Body of pancreas (tissue), 4 donors: ENCODE measurements at regions not wholly inside any gene's neighbourhood (a gene's known extent, or its start where the extent isn't known, plus 50 kb on each side); places are given as distances from the start of the nearest gene placed in this dataset.

ENCODE experiments used
- ATAC-seq: fragments of 150-250 bp; one replicate; pipeline ENCODE4 v1.9.1; 2016
- DNase-seq, 4 donors: peaks; one replicate each; pipeline ENCODE4 v3.0.0-alpha.2; 2019
- H3K27ac ChIP-seq, 4 donors: fragments of 200-600 bp; sonication (generic); 1 replicate in 3 of 4; 2 replicates in 1 of 4; pipeline versions ENCODE4 v1.5.1 to v1.6.1; 2016 to 2019; ENCODE audit warnings: mild to moderate bottlenecking in 1 of 4, mixed read lengths in 1 of 4, moderate library complexity in 1 of 4
- H3K27me3 ChIP-seq, 2 donors: fragments of 200-600 bp; sonication (generic); one replicate each; pipeline ENCODE4 v1.6.0; 2016; ENCODE audit warnings: mild to moderate bottlenecking in 1 of 2
- H3K36me3 ChIP-seq, 2 donors: fragments of 200-600 bp; sonication (generic); replicated peaks in 1 of 2; 2 replicates each; pipeline ENCODE4 v1.5.1; 2016; ENCODE audit warnings: low read depth in 2 of 2; ENCODE audit not compliant: insufficient read depth in 1 of 2
- H3K4me1 ChIP-seq: fragments of 200-600 bp; sonication (generic); one replicate; pipeline ENCODE4 v1.6.0; 2016
- H3K4me3 ChIP-seq, 2 donors: fragments of 200-600 bp; sonication (generic); 1 replicate in 1 of 2; 2 replicates in 1 of 2; pipeline ENCODE4 v1.5.1; 2016 to 2019
- H3K9me3 ChIP-seq, 3 donors: fragments of 200-600 bp; sonication (generic); 1 replicate in 2 of 3; 2 replicates in 1 of 3; pipeline ENCODE4 v1.5.1; 2016
- CTCF ChIP-seq, 7 experiments: fragments of 450-650 bp in 4 of 7; fragments of 200-600 bp in 3 of 7; sonication (generic) in 3 of 7; IDR thresholded peaks; one replicate each; pipeline ENCODE4 v1.5.1; 2016 to 2019; ENCODE audit warnings: antibody characterized with exemption in 7 of 7
- POLR2A ChIP-seq, 3 donors: fragments of 450-650 bp; IDR thresholded peaks; one replicate each; pipeline ENCODE4 v1.6.1; 2016; ENCODE audit warnings: antibody characterized with exemption in 3 of 3, mild to moderate bottlenecking in 2 of 3
- whole genome bisulfite sequencing, 2 donors: methylation state at CpG; one replicate each; pipeline ENCODE4 v1.1.5; 2017; 5-methylcytosine and 5-hydroxymethylcytosine counted together
- intact Hi-C: fragments of 100-400 bp; cut with DNase I; formaldehyde crosslinking; loops from one replicate; pipeline ENCODE4 v1.15.1; 2023

GRCh38 chr9:104412238-104412637 is 91.8 kb upstream of the OR13F1 start:
- no peak overlapping the region for H3K4me3 ChIP-seq
- no peaks in the 10 kb centered on the region for H3K27me3 ChIP-seq
- no peaks in the 10 kb centered on the region for H3K4me1 ChIP-seq
- DNase-seq (no peak), ATAC-seq (no peak)
- H3K27ac ChIP-seq = no peak overlapping the region
- no peaks in the 10 kb centered on the region for H3K9me3 ChIP-seq
- intact Hi-C loops = no loop called here
- TF ChIP-seq CTCF (IDR thresholded peaks at IDR 0.05) = no peak
- TF ChIP-seq POLR2A (IDR thresholded peaks at IDR 0.05) = no peak
- no peaks in the 10 kb centered on the region for H3K36me3 ChIP-seq

GRCh38 chr9:104416470-104416869 is 87.6 kb upstream of the OR13F1 start:
- intact Hi-C loops = no loop called here
- no peak for ATAC-seq
- TF ChIP-seq CTCF (IDR thresholded peaks at IDR 0.05) (no peak), POLR2A (IDR thresholded peaks at IDR 0.05) (no peak)
- Histone ChIP-seq H3K4me1 (no peaks in the 10 kb centered on the region), H3K36me3 (no peaks in the 10 kb centered on the region), H3K27ac (no peak overlapping the region), H3K4me3 (no peak overlapping the region), H3K9me3 (no peaks in the 10 kb centered on the region), H3K27me3 (no peaks in the 10 kb centered on the region)
- DNase-seq = no peak

GRCh38 chr9:104417296-104417695 is 86.8 kb upstream of the OR13F1 start:
- Histone ChIP-seq H3K4me1 (no peaks in the 10 kb centered on the region), H3K4me3 (no peak overlapping the region), H3K27ac (no peak overlapping the region), H3K36me3 (no peaks in the 10 kb centered on the region), H3K9me3 (no peaks in the 10 kb centered on the region), H3K27me3 (no peaks in the 10 kb centered on the region)
- DNase-seq (no peak), ATAC-seq (no peak)
- intact Hi-C loops = no loop called here
- no peak for TF ChIP-seq CTCF (IDR thresholded peaks at IDR 0.05)
- no peak for TF ChIP-seq POLR2A (IDR thresholded peaks at IDR 0.05)
- WGBS, 2 donors = 83 to 87% methylated on average over 1 of the region's 1 CpG

GRCh38 chr9:104429031-104429546 is 75.0 kb upstream of the OR13F1 start:
- no peaks in the 10 kb centered on the region for H3K27me3 ChIP-seq
- ATAC-seq = no peak

More at GRCh38 chr9:104429031-104429546, 75.0 kb upstream of the OR13F1 start:
- Histone ChIP-seq H3K4me1 (no peaks in the 10 kb centered on the region), H3K27ac (no peak overlapping the region), H3K4me3 (no peak overlapping the region), H3K9me3 (no peaks in the 10 kb centered on the region), H3K36me3 (no peaks in the 10 kb centered on the region)
- intact Hi-C loops = no loop called here
- TF ChIP-seq POLR2A (IDR thresholded peaks at IDR 0.05) (no peak), CTCF (IDR thresholded peaks at IDR 0.05) (no peak)
- WGBS, 2 donors = 36 to 44% methylated on average over 2 of the region's 2 CpGs
- DNase-seq = no peak
